ENCODE measurements at regions not wholly inside any gene's neighbourhood (a gene's known extent, or its start where the extent isn't known, plus 50 kb on each side); places are given as distances from the start of the nearest gene placed in this dataset.
"Not testable (repeated sequence)": the region's sequence is repeated elsewhere in the genome, so short reads cannot be mapped to it uniquely, and the experiment has no call there.

DNA sequence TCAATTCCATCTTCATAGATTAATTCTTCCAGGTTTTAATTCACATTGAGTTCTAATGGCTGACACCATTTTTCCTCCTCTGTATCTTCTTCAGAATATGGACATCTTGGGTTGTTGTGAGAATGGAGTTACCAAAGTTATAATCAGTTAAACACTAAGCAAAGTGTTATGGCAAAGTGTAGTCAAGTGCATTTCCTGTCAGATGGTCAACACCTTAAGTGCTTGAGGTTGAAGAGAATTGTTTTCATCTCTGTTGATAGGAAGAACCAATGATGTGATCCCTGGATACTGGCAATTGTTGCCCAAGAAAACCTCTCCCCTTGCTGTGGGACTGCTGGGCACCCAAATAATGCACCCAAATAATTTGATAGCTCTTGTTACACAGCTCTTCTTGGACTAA, 102.6 kb upstream of the SATB1 start:
- no peak for DNase-seq

DNA sequence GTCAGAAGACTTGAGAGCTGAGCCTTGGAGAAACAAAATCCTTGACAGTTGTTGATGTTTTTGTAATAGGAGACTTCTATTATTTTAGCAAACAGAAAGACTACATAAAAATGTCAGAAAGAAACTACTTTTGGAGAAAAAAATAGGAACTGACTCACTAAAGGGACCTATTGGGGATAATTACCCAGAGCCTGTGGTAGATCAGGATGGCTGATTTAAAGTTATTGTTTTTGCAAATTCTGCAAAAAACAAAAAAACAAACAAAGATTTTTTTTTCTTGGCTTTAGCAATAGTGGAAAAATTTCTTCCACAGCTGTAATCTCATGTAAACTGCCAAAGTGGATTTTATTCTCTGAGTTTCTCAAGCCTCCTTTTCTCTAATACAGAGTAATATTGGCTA, 101.5 kb upstream of the SATB1 start:
- no peak for DNase-seq

DNA sequence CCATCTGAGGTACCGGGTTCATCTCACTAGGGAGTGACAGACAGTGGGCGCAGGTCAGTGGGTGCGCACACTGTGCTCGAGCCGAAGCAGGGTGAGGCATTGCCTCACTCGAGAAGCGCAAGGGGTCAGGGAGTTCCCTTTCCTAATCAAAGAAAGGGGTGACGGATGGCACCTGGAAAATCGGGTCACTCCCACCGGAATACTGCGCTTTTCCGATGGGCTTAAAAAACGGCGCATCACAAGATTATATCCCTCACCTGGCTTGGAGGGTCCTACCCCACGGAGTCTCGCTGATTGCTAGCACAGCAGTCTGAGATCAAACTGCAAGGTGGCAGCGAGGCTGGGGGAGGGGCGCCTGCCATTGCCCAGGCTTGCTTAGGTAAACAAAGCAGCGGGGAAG, 91.0 kb upstream of the SATB1 start:
- not testable (repeated sequence) for DNase-seq

DNA sequence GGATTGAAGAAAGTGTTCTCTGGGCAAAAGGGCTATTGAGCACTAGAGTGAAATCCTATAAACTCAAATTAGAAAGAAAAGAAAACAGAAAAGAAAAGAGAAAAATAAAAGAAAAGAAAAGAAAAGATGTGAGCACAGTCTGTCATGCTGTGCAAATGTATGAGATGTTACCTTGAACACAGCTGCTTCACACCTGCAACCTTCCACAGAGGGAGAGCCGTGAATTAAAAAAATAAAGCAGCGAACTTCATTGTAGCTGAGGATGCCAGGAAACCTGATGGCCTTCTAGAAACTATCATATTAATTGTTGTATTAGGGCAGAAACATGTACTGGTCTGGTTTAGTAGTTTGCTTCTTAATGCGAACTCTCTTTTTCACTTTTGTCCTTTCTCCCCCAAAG, 88.0 kb upstream of the SATB1 start:
- DNase-seq: no peak

DNA sequence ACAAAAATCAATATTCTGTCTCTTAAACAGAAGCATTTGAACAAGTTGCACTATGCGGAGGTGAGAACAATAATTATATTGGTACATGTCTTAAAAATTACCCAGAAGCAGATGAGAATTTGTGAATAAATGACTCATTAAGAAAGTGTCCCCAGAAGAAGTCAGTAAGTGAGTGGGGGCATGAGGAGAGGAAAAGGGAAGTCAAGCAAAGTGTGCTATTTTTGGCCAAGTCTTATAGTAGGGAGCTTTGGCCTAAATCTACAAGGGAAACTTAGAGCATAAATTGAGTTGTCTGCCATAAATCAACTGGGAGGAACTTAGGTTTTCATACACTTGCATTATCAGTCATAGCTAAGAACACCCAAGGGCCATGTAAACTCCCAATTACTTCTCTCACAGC, 86.9 kb upstream of the SATB1 start:
- DNase-seq: no peak

DNA sequence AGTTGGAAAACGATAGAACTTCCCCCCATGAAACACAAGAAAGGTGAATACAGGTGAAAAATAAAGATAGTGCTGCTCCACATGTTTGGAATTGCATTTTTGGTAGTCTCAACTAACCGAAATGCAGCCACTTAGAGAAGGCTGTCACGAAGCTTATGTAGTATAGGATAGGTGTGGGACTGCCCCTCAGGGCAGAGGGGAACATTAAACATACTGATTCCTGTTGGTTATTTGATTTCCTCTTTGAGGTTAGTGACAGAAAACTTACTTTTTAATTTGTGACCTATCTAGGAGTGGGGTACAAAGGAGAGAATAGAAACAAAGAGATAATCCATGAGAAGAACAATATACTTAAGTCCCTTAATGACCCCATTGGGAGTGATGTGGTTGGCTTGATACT, 85.8 kb upstream of the SATB1 start:
- no peak for DNase-seq

DNA sequence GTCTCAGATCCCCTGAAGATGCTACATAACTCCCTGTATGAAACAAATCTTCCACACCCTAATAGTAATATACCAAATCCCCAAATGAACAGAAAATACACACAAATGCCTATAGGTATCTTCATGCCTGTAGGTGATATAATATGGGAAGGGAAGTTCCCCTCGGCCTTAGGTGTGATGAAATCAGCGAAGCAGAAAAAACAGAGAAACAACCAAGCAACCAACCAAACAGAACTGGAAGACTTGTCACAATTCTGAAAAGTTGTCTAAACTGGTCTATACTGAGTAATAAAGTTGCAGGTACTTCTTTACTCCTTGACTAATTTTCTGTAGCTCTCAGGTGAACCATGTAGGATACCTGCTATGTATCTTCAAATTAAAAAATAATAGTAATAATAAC, 82.2 kb upstream of the SATB1 start:
- no peak for DNase-seq

DNA sequence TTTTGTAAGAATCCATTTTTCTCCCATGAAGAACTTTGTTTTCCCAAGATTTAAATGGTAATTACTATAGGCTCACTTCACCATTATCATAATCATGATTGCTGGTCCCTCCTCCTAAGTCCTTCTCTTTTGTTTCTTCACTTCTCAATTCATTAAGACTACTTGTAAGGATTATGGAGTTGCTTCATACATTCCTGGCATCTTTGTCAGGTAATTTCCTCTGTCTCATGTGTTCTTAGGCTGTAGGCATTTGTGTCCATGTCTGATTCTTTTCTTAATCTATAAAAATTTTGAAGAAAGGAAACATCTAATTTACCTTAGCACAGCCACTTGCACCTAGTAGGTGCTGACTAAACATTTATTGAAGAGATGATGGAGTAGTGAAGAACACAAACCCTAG, 79.9 kb upstream of the SATB1 start:
- no peak for DNase-seq

DNA sequence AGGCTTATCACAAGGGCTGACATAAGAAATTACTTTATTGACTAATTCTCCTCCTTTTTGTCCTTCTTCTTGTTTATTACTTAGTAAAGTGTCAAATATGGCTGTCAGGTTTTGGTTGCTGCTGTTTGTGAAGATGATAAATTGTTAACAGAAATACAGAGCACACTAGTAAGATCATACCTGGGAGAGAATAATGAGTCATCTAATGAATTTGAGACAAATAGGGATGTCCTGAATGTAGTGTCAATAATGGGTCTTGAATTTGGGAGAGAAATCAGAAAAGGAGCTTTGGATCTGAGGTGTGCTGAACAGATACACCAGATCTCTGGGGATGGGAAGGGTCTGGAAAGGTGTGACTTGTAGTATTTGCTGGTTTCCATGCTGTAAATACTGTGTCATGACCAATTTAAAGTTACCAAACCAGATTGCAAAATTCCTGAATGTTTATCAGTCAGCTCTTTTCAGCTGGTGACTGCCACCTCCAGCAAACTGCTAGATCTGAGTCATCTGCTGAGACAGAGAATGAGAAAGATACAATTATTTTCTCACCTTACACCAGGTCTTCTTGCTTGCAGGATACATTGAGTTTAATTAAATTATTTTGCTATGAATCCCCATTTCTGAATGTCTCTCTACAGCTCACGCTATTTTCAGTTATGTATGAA, 76.7 kb upstream of the SATB1 start:
- no peak for DNase-seq

DNA sequence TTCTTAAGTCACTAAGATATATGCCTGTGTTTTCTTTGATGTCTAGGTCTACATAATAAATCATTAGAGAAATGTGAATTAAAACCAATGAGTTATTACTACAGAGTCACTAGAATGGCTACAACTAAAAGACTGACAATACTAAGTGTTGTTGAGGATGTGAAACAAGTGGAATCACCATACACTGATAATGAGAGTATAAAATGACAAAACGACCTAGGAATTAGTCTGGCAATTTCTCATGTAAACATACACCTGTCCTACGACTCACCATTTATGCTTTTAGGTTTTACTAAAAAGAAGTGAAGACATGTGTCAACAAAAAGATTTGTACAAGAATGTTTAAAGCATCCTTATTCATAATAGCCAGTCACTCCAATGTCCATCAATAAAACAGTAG, 75.2 kb upstream of the SATB1 start:
- DNase-seq: no peak

DNA sequence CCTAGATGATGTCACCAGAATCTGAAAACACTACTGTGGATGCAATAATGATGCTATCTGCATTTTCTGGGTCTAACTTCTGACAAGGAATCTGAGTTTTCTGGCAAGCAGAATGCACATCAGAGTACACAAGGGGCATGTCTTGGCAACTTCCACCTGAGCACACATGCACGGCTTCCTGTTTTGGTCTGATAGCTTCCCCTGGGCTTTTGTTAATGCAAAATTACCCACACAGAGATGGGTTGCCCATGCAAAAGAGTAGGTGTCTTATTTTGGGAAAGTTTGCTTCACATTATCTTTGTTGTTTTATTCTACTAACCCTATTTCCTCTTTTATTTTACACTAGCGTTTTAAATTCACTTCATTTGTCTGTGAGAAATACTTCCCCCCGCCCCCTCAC, 74.2 kb upstream of the SATB1 start:
- DNase-seq: no peak

DNA sequence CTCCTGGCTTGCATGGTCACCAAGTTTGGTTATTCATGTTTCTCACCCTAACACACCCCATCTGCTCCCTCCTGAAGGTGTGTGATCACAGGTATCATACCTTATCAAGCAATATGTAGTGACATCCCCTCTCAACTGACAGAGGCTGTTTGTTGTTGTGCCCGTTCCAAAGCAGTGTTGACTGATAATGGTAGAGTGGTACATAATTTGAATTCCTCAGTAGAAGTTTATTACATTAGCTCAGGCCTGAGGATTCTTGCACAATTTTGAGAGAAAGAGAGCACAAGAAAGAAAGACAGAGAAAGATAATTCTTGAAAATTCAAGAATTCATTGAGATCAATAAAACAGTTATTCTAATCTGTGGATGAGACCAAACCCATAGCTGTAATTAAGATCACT, 69.1 kb upstream of the SATB1 start:
- DNase-seq: no peak

DNA sequence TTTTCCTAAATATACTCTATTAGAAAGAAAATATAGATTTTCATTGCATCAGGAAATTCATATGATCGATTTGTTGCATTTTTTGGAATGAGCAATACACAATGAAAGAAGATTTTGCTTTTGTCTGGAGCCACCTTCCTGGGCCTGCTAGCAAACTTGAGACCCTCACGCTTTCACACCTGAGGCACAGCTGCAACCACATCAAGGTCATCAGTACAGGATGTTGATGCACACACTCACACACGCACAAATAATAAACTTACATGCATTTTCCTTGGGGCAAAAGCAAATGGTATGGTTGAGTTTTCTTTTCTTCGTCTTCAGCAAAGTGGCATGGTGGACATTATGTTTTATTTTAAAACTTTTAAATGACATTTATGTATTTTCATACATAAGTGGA, 64.8 kb upstream of the SATB1 start:
- DNase-seq: no peak

DNA sequence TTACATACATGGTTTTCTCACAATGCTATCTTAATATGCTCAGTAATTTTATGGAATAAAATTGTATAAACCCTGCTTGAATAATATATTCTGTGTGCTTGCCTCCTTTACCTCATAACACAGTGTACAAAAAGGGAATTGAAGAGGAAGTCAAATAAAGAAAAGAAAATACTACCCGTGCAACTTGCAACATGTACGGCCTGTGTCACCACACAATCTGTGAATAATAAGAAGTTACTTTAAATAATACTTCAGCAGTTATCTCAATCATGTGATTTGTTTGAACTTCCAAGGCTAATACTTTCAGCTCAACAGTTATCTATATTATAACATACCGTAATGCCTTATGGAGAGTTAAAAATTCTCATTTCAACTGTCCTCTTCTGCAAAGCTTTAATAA, 58.1 kb upstream of the SATB1 start:
- no peak for DNase-seq

DNA sequence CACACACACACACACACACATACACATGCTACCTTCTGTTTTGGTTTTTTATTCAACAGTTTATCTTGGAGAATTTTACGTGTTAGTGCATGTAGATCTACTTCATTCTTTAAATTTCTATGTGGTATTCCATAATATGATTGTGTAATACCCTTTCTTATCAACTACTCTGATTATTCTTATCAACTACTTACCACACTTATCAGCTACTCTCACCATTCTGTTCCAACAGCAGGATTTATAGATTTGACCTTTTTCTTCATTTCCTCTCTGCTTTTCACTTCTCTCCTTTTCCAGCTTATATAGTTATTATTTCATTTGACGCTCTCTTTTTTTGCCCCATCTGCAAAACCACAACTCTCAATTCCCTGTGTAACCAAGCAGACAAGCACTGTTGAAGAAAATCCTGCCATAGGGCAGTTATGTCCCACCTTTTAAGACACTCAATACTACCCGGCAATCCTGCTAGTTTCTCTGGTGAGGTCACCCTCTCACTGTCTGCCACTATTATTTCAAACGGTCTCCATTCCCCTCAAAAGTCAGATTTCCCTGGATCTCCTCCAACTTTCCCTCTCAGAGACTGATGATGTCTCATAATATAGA, 56.9 kb upstream of the SATB1 start:
- no peak for DNase-seq

DNA sequence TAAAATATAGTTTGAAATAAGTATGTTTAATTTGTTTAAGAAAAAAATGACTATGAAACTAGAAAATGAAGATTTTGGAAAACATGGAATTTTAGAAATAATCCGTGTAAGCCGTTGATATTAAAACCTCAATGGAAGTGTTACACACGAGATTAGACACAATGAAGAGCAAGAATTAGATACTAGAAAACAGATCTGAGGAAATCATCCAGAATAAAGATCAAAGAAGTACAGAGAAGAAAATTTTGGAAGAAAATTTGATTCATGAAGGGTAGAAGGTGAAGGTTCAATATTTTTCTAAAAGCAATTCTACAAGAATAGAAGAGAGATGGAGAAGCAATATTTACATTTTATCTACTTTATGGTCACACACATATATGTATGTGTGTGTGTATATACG, 52.5 kb upstream of the SATB1 start:
- no peak for DNase-seq
